ENCODE measurements at regions not wholly inside any gene's neighbourhood (a gene's known extent, or its start where the extent isn't known, plus 50 kb on each side); places are given as distances from the start of the nearest gene placed in this dataset.

- Mint-ChIP-seq H3K36me3 (ENCODE audit: insufficient read depth, unreplicated experiment) (no peaks in the 10 kb centered on the region), H3K9me3 (ENCODE audit: unreplicated experiment) (no peaks in the 10 kb centered on the region), H3K27ac (ENCODE audit: low read depth, unreplicated experiment) (no peak overlapping the region), H3K27me3 (ENCODE audit: insufficient read depth, unreplicated experiment) (no peaks in the 10 kb centered on the region), H3K4me3 (ENCODE audit: unreplicated experiment) (no peak overlapping the region), H3K4me1 (ENCODE audit: insufficient read depth, unreplicated experiment) (peaks cover 20% of the 10 kb centered on the region)
- intact Hi-C loops (cut with micrococcal nuclease), result loop anchor here (10.0 kb wide), 1 partner anchor 119 kb away; no protein-coding TSS in a partner anchor
- DNase-seq (ENCODE audit: unreplicated experiment), result no peak
- BruUV-seq (replicated peaks), result no TSS peak
- no peak for TF ChIP-seq CTCF (IDR thresholded peaks at IDR 0.05; ENCODE audit: unreplicated experiment)
- POLR2A ChIA-PET, result interaction anchor here (0.6 to 1.2 kb wide), 2 partner anchors 40 to 250 kb away, joined by 3 read pairs; no protein-coding TSS in a partner anchor
- CTCF ChIA-PET, result no interaction called here
These were observed 399.0 kb upstream of the TPM1 start for GRCh38 chr15:62643572-62643971.

GRCh38 chr15:62644216-62644888 is 398.2 kb upstream of the TPM1 start:
- Mint-ChIP-seq H3K4me1 (ENCODE audit: insufficient read depth, unreplicated experiment) (peaks cover 20% of the 10 kb centered on the region), H3K27me3 (ENCODE audit: insufficient read depth, unreplicated experiment) (no peaks in the 10 kb centered on the region), H3K27ac (ENCODE audit: low read depth, unreplicated experiment) (no peak overlapping the region), H3K4me3 (ENCODE audit: unreplicated experiment) (no peak overlapping the region), H3K36me3 (ENCODE audit: insufficient read depth, unreplicated experiment) (no peaks in the 10 kb centered on the region), H3K9me3 (ENCODE audit: unreplicated experiment) (no peaks in the 10 kb centered on the region)
- no peak for DNase-seq (ENCODE audit: unreplicated experiment)
- POLR2A ChIA-PET, result no interaction called here
- intact Hi-C loops (cut with micrococcal nuclease), result loop anchor here (10.0 kb wide), 1 partner anchor 120 kb away; no protein-coding TSS in a partner anchor
- CTCF ChIA-PET, result interaction anchor here (0.6 kb wide), 1 partner anchor 1643 kb away, joined by 3 read pairs; no protein-coding TSS in a partner anchor
- no peak for TF ChIP-seq CTCF (IDR thresholded peaks at IDR 0.05; ENCODE audit: unreplicated experiment)
- no TSS peak for BruUV-seq (replicated peaks)

GRCh38 chr15:62644889-62645742 is 397.4 kb upstream of the TPM1 start:
- Mint-ChIP-seq H3K4me3 (ENCODE audit: unreplicated experiment) (no peak overlapping the region), H3K27ac (ENCODE audit: low read depth, unreplicated experiment) (no peak overlapping the region), H3K36me3 (ENCODE audit: insufficient read depth, unreplicated experiment) (peaks cover 2% of the 10 kb centered on the region), H3K27me3 (ENCODE audit: insufficient read depth, unreplicated experiment) (no peaks in the 10 kb centered on the region), H3K4me1 (ENCODE audit: insufficient read depth, unreplicated experiment) (peaks cover 20% of the 10 kb centered on the region), H3K9me3 (ENCODE audit: unreplicated experiment) (no peaks in the 10 kb centered on the region)
- ChIA-PET CTCF (interaction anchor here (0.6 kb wide), 1 partner anchor 1644 kb away, joined by 3 read pairs; no protein-coding TSS in a partner anchor), POLR2A (interaction anchor here (0.6 kb wide), 3 partner anchors 14 to 357 kb away, joined by 3 to 4 read pairs (median 3); no protein-coding TSS in a partner anchor)
- no peak for DNase-seq (ENCODE audit: unreplicated experiment)
- no TSS peak for BruUV-seq (replicated peaks)
- no peak for TF ChIP-seq CTCF (IDR thresholded peaks at IDR 0.05; ENCODE audit: unreplicated experiment)
- intact Hi-C loops (cut with micrococcal nuclease), result loop anchor here (10.0 kb wide), 1 partner anchor 120 kb away; no protein-coding TSS in a partner anchor
